Gastroesophageal sphincter (tissue), 3 donors: ENCODE measurements at regions not wholly inside any gene's neighbourhood (a gene's known extent, or its start where the extent isn't known, plus 50 kb on each side); places are given as distances from the start of the nearest gene placed in this dataset.

ENCODE experiments used
- POLR2A ChIP-seq, 2 donors: fragments of 450-650 bp; IDR thresholded peaks; one replicate each; pipeline ENCODE4 v1.6.1; 2017; ENCODE audit warnings: antibody characterized with exemption in 2 of 2, mild to moderate bottlenecking in 2 of 2, moderate library complexity in 1 of 2
- POLR2AphosphoS5 ChIP-seq: sonication (generic); formaldehyde crosslinking; IDR thresholded peaks from one replicate; pipeline ENCODE4 v1.6.1; 2017; ENCODE audit warnings: antibody characterized with exemption
- TF ChIP-seq, protein P1 (sequence below), 4 experiments: fragments of 200-600 bp in 2 of 4; fragments of 450-650 bp in 2 of 4; sonication (generic) in 1 of 4; IDR thresholded peaks; one replicate each; pipeline ENCODE4 v1.5.1; 2017 to 2019; ENCODE audit warnings: antibody characterized with exemption in 4 of 4, mild to moderate bottlenecking in 2 of 4, moderate library complexity in 2 of 4

DNA sequence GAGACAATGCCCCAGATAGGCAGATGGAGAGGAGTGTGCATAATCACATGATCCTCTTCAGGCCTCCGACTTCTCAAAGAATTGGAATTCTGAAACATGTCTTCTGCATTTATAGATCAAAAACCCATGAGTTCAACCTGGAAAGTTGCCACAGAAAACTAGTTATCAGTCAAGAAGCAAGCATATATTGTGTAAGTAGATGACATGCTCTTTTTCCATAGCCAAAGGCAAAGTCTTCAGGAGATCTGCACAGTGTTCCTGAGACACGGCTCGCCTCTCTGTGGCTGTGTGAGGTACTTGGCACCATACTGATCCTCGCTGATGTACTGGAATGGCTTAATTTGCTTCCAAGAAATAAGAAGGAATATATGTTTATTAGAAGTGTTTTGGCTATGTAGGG is 213.5 kb upstream of the MKI67 start:
- TF ChIP-seq POLR2A (IDR thresholded peaks at IDR 0.05) (no peak), POLR2AphosphoS5 (no peak)
- TF ChIP-seq, protein P1, sequence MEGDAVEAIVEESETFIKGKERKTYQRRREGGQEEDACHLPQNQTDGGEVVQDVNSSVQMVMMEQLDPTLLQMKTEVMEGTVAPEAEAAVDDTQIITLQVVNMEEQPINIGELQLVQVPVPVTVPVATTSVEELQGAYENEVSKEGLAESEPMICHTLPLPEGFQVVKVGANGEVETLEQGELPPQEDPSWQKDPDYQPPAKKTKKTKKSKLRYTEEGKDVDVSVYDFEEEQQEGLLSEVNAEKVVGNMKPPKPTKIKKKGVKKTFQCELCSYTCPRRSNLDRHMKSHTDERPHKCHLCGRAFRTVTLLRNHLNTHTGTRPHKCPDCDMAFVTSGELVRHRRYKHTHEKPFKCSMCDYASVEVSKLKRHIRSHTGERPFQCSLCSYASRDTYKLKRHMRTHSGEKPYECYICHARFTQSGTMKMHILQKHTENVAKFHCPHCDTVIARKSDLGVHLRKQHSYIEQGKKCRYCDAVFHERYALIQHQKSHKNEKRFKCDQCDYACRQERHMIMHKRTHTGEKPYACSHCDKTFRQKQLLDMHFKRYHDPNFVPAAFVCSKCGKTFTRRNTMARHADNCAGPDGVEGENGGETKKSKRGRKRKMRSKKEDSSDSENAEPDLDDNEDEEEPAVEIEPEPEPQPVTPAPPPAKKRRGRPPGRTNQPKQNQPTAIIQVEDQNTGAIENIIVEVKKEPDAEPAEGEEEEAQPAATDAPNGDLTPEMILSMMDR (IDR thresholded peaks at IDR 0.05): no peak
